Liver (tissue), 7 donors: ENCODE measurements at regions not wholly inside any gene's neighbourhood (a gene's known extent, or its start where the extent isn't known, plus 50 kb on each side); places are given as distances from the start of the nearest gene placed in this dataset.

Experiments used
- DNase-seq: peaks from one replicate; pipeline ENCODE4 v3.0.0-alpha.2; 2017; ENCODE audit warnings: low spot score
- H3K27ac ChIP-seq, 2 donors: one replicate each; pipeline ENCODE4 v1.7.0; 2013; ENCODE audit warnings: inconsistent platforms in 2 of 2, low read length in 2 of 2, control low read depth in 1 of 2, low read depth in 1 of 2, mild to moderate bottlenecking in 1 of 2
- H3K27me3 ChIP-seq, 4 donors: one replicate each; pipeline versions ENCODE4 v1.6.1 to v1.7.0; 2013; ENCODE audit warnings: low read length in 3 of 4, inconsistent platforms in 1 of 4, mild to moderate bottlenecking in 1 of 4, moderate library complexity in 1 of 4; ENCODE audit not compliant: control insufficient read depth in 4 of 4, insufficient read depth in 4 of 4
- H3K36me3 ChIP-seq, 4 donors: one replicate each; pipeline versions ENCODE4 v1.6.1 to v1.7.0; 2013; ENCODE audit warnings: low read length in 3 of 4, mild to moderate bottlenecking in 3 of 4, low read depth in 1 of 4, moderate library complexity in 1 of 4; ENCODE audit not compliant: control insufficient read depth in 4 of 4, insufficient read depth in 3 of 4
- H3K4me1 ChIP-seq, 4 donors: one replicate each; pipeline versions ENCODE4 v1.6.1 to v1.7.0; 2013; ENCODE audit warnings: low read length in 3 of 4, mild to moderate bottlenecking in 3 of 4, moderate library complexity in 1 of 4; ENCODE audit not compliant: control insufficient read depth in 4 of 4, insufficient read depth in 4 of 4
- H3K4me3 ChIP-seq, 3 donors: one replicate each; pipeline versions ENCODE4 v1.6.1 to v1.7.0; 2013; ENCODE audit warnings: low read length in 3 of 3, control low read depth in 1 of 3, low read depth in 1 of 3, mild to moderate bottlenecking in 1 of 3
- H3K9ac ChIP-seq, 2 donors: one replicate each; pipeline ENCODE4 v1.7.0; 2013; ENCODE audit warnings: low read length in 2 of 2, mild to moderate bottlenecking in 2 of 2, moderate library complexity in 2 of 2, control low read depth in 1 of 2, low read depth in 1 of 2
- H3K9me3 ChIP-seq, 4 donors: one replicate each; pipeline versions ENCODE4 v1.6.1 to v1.7.0; 2013; ENCODE audit warnings: low read length in 3 of 4; ENCODE audit not compliant: control insufficient read depth in 4 of 4
- FOXA1 ChIP-seq: IDR thresholded peaks from 2 replicates; pipeline ENCODE4 v1.6.1; 2016; ENCODE audit warnings: antibody characterized with exemption
- FOXA2 ChIP-seq: IDR thresholded peaks from 2 replicates; pipeline ENCODE4 v1.6.1; 2016; ENCODE audit warnings: antibody characterized with exemption
- HNF4A ChIP-seq, 2 donors: conservative IDR thresholded peaks; 2 replicates each; pipeline ENCODE4 v1.6.1; 2016; ENCODE audit warnings: antibody characterized with exemption in 2 of 2, mild to moderate bottlenecking in 2 of 2
- HNF4G ChIP-seq: IDR thresholded peaks from 2 replicates; pipeline ENCODE4 v1.6.1; 2016; ENCODE audit warnings: antibody characterized with exemption
- MAX ChIP-seq: IDR thresholded peaks from 2 replicates; pipeline ENCODE4 v1.6.1; 2016; ENCODE audit warnings: antibody characterized with exemption
- NR2F2 ChIP-seq: IDR thresholded peaks from 2 replicates; pipeline ENCODE4 v1.6.1; 2016; ENCODE audit warnings: antibody characterized with exemption
- RAD21 ChIP-seq, 2 donors: IDR thresholded peaks; 2 replicates each; pipeline ENCODE4 v1.6.1; 2016; ENCODE audit warnings: antibody characterized with exemption in 2 of 2, mild to moderate bottlenecking in 2 of 2
- SP1 ChIP-seq: IDR thresholded peaks from 2 replicates; pipeline ENCODE4 v1.6.1; 2018; ENCODE audit warnings: antibody characterized with exemption, mild to moderate bottlenecking
- TAF1 ChIP-seq: conservative IDR thresholded peaks from 2 replicates; pipeline ENCODE4 v1.6.1; 2016; ENCODE audit warnings: antibody characterized with exemption, mild to moderate bottlenecking
- ZBTB33 ChIP-seq: IDR thresholded peaks from 2 replicates; pipeline ENCODE4 v1.6.1; 2016; ENCODE audit warnings: antibody characterized with exemption
- WGBS: extraction: QIAGEN DNeasy Blood & Tissue Kit; methylation state at CpG from one replicate; pipeline ENCODE4 v1.1.7; 2013; 5-methylcytosine and 5-hydroxymethylcytosine counted together
- TF ChIP-seq, protein P1 (sequence below): IDR thresholded peaks from 2 replicates; pipeline ENCODE4 v1.6.1; 2016; ENCODE audit warnings: antibody characterized with exemption
- TF ChIP-seq, protein P2 (sequence below): IDR thresholded peaks from 2 replicates; pipeline ENCODE4 v1.6.1; 2016; ENCODE audit warnings: antibody characterized with exemption, mild to moderate bottlenecking
- donor health status: healthy.
- donor health status: healthy.
- donor health status: healthy.
- donor health status: healthy.

- Histone ChIP-seq H3K9me3 (no peaks in the 10 kb centered on the region), H3K27me3 (no peaks in the 10 kb centered on the region), H3K4me3 (peak overlapping the region in 1 of 3 donors; percentile 30), H3K4me1 (peaks cover 0 to 2% (median under 1%) of the 10 kb centered on the region in 4 donors), H3K27ac (no peak overlapping the region), H3K9ac (peak overlapping the region in 1 of 2 donors; percentile 30), H3K36me3 (no peaks in the 10 kb centered on the region)
- TF ChIP-seq, protein P1, sequence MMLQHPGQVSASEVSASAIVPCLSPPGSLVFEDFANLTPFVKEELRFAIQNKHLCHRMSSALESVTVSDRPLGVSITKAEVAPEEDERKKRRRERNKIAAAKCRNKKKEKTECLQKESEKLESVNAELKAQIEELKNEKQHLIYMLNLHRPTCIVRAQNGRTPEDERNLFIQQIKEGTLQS, result no peak
- no peak for TF ChIP-seq TAF1
- TF ChIP-seq NR2F2, result no peak
- TF ChIP-seq SP1, result no peak
- no peak for TF ChIP-seq MAX
- no peak for TF ChIP-seq ZBTB33
- no peak for TF ChIP-seq HNF4A (conservative IDR thresholded peaks at IDR 0.05)
- TF ChIP-seq, protein P2, sequence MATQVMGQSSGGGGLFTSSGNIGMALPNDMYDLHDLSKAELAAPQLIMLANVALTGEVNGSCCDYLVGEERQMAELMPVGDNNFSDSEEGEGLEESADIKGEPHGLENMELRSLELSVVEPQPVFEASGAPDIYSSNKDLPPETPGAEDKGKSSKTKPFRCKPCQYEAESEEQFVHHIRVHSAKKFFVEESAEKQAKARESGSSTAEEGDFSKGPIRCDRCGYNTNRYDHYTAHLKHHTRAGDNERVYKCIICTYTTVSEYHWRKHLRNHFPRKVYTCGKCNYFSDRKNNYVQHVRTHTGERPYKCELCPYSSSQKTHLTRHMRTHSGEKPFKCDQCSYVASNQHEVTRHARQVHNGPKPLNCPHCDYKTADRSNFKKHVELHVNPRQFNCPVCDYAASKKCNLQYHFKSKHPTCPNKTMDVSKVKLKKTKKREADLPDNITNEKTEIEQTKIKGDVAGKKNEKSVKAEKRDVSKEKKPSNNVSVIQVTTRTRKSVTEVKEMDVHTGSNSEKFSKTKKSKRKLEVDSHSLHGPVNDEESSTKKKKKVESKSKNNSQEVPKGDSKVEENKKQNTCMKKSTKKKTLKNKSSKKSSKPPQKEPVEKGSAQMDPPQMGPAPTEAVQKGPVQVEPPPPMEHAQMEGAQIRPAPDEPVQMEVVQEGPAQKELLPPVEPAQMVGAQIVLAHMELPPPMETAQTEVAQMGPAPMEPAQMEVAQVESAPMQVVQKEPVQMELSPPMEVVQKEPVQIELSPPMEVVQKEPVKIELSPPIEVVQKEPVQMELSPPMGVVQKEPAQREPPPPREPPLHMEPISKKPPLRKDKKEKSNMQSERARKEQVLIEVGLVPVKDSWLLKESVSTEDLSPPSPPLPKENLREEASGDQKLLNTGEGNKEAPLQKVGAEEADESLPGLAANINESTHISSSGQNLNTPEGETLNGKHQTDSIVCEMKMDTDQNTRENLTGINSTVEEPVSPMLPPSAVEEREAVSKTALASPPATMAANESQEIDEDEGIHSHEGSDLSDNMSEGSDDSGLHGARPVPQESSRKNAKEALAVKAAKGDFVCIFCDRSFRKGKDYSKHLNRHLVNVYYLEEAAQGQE, result no peak
- TF ChIP-seq RAD21 (IDR thresholded peaks at IDR 0.05), result no peak
- TF ChIP-seq HNF4G, result no peak
- DNase-seq, result no peak
- WGBS, result 31% methylated on average over 5 of the region's 5 CpGs
These were observed 101.5 kb upstream of the CXXC4 start for GRCh38 chr4:104596189-104596588.

DNA sequence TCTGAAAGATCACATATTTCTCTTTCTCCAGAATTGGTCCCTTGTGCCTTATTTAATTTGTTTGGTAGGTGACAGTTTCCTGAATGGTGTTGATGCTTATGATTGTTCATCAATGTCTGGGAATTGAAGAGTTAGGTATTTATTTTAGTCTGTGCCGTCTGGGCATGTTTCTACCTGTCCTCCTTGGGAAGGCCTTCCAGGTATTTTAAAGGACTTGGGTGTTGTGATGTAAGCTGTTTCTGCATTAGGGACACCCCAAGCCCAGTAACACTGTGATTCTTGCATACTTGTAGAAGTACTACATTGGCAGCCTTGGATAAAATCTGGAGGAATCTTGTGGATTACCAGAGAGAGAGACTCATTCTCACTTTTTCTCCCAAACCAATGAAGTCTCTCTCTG lies 120.8 kb upstream of the CXXC4 start:
- no peak for DNase-seq
- Histone ChIP-seq H3K27me3 (no peaks in the 10 kb centered on the region), H3K4me3 (no peak overlapping the region), H3K27ac (no peak overlapping the region), H3K9me3 (peaks cover 0 to 4% (median 0%) of the 10 kb centered on the region in 4 donors), H3K9ac (no peak overlapping the region), H3K4me1 (no peaks in the 10 kb centered on the region), H3K36me3 (no peaks in the 10 kb centered on the region)
- WGBS, result 93% methylated on average over 1 of the region's 1 CpG
- TF ChIP-seq FOXA2 (no peak), HNF4G (no peak), FOXA1 (no peak)

GRCh38 chr4:104615926-104616325 lies 121.2 kb upstream of the CXXC4 start:
- no peak overlapping the region for H3K9ac ChIP-seq
- H3K27me3 ChIP-seq, result no peaks in the 10 kb centered on the region
- H3K4me1 ChIP-seq, result no peaks in the 10 kb centered on the region
- H3K36me3 ChIP-seq, result no peaks in the 10 kb centered on the region
- H3K4me3 ChIP-seq, result no peak overlapping the region
- 95% methylated on average over 2 of the region's 2 CpGs for WGBS
- H3K27ac ChIP-seq, result no peak overlapping the region
- TF ChIP-seq TAF1 (no peak), MAX (no peak)
- no peak for DNase-seq
- H3K9me3 ChIP-seq, result peaks cover 0 to 4% (median 0%) of the 10 kb centered on the region in 4 donors
